HG03159 (cell line): ENCODE measurements at regions not wholly inside any gene's neighbourhood (a gene's known extent, or its start where the extent isn't known, plus 50 kb on each side); places are given as distances from the start of the nearest gene placed in this dataset.

Experiments used
- ATAC-seq: cut with Tn5 transposase; IDR thresholded peaks from one replicate; pipeline ENCODE4 v1.9.1; 2021; ENCODE audit warnings: mild to moderate bottlenecking, moderate library complexity; ENCODE audit not compliant: unreplicated experiment

DNA sequence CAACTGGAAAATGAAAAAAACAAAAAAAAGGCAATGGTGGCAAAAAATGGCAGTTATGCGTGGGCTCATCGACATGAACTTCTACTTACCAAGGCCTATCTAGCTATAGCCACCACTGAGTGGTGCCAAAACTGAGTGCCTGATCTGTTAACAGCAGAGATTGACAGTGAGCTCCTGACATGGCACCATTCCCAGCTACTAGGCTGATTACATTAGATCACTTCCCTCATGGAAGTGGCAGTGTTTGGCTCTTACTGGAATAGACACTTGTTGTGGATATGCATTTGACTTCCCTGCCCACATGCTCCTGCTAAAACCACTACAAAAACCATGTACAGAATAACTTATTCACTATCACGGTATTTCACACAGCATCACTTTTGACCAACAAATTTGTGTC, 216.1 kb upstream of the SGK1 start:
- ATAC-seq, result no peak

- ATAC-seq, result no peak
Measured at GRCh38 chr6:134532694-134533624, 215.0 kb upstream of the SGK1 start.

DNA sequence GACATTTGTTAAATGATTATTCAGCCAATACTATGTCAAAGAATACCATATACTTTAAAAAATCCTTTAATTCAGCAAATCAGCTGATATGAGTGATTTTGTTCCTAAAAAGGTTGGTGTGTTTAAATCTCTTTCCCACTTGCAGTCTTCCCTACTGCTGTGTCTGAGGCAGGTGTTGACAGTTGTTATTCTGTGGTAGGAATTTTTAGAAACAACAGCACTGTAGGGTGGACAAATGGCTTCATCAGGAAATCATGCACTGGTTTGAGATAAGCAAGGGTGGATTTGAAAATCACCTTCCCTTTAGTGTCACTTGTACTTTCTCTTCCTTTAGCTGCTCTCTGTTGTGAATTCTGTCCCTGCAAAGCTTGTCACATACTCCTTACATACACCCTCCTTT, 213.7 kb upstream of the SGK1 start:
- no peak for ATAC-seq

DNA sequence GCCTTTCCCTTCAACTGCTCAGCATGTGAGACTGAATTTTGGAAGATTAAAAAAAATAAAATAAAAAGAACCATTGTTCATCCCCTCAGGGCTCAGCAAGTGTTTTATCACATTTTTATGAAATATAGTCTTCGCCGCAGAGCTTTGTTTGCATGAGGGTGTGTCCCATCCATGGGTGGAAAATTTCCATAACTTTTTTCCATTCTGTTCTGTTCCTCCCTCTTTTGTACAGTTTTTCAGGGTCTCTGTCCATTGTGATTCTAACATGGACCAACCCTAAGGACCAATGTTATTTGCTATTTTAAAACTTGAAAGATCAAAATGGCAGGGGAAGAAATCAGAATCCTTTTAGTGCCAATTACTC, 213.3 kb upstream of the SGK1 start:
- ATAC-seq, result no peak

DNA sequence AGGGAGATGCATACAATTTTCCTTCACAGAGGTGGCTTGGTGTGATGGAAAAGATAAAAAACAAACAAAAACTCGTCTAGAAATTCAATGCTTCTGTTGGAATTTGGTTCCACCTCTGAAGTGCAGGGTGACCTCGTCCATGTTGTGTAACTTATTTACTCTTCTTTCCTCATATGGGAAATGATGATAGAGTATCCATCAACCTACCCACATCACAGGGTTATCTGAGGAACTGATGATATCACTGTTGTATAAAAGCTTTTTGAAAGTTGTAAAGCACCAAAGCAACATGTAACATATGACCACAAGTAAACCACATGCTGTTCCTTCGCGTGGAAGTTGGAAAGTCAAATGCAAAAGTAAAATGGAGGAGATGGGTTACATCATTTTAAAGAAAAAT, 212.0 kb upstream of the SGK1 start:
- ATAC-seq, result no peak

DNA sequence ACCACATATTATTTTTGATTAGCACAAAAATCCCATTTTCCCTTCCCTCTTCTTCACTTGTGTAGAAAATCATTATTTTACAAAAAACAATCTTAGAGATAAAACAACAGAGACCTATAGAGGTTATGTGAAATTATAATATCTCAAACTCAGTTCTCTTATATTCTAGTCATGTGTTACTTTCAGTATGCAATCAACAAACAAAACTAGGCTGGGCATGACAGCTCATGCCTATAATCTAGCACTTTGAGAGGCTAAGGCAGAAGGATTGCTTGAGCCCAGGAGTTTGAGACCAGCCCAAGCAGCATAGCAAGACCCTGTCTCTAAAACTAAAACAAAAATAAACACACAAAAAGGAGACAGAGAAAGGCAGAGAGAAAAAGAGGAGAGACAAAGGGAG, 211.4 kb upstream of the SGK1 start:
- no peak for ATAC-seq

- no peak for ATAC-seq
Measured at GRCh38 chr6:134527108-134527787, 209.3 kb upstream of the SGK1 start.

GRCh38 chr6:134525190-134525868, 207.4 kb upstream of the SGK1 start:
- no peak for ATAC-seq

DNA sequence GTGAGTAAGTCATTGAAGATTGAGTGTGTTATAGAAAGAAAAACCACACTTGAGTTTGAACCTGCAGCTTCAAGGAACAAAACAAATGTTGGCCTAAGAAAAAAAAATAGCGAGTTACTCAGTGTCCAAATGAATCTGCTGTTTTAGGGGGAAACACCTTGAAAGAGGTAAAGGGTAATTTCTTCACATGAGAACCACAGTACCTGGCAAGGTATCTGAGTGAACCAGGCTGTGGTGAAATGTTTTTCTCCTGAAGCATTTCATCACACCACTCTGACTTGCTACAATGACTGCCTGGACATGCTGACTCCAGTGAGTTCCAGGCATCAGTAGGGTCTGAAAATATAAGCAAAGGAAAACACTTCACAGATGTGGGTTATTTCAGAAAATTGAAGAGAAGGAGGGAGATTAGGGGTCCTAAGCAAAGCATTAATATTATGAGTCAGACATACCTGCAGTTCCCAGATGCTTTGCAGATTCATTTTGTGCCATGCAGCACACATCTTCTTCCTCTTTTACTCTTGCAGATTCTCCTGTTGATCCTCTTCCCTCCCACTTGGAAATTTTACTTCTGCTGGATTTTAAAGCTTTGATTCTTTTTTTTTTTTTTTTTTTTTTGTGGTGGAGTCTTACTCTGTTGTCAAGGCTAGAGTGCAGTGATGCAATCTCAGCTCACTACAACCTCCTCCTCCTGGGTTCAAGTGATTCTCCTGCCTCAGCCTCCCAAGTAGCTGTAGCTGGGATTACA, 206.2 kb upstream of the SGK1 start:
- no peak for ATAC-seq

GRCh38 chr6:134523051-134523450, 205.1 kb upstream of the SGK1 start:
- ATAC-seq, result no peak

GRCh38 chr6:134521116-134521501, 203.2 kb upstream of the SGK1 start:
- ATAC-seq, result no peak

GRCh38 chr6:134520181-134521115, 202.5 kb upstream of the SGK1 start:
- no peak for ATAC-seq

DNA sequence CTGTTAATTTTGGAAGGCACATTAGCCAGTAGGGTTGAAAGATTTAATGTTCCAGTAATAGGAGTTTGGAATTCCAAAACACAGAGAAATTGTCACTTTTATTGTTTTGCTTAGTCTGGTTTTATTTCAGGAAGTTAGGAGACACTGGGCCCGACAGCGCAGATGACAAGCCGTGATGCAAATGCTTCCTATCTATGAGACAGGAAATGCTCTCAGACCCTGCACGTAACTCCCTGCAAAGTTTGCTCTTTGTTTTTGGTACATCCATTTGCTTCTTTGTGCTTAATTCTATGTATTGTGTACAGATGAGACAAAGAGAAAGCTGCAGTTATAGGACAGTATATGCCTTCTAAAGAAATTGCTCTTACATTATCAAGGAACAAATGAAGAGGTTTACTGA, 201.6 kb upstream of the SGK1 start:
- ATAC-seq, result peak; percentile 64

GRCh38 chr6:134517868-134518267, 200.0 kb upstream of the SGK1 start:
- no peak for ATAC-seq

GRCh38 chr6:134517145-134517658, 199.3 kb upstream of the SGK1 start:
- no peak for ATAC-seq

DNA sequence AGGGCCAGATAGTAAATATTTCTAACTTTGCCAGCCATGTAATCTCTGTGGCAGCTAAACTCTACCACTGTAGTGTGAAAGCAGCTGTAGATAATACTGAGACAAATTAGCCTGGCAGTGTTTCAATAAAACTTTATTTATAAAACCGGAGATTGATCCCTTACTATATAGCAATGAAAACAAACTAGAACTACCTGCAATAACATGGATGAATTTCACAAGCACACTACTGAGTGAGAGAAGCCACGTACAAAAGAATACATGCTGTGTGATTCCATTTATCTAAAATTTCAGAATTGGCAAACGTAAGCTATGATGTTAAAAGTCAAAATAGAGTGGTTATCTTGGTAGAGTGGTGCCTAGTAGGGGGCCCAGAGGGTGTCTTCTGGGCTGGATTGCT, 198.7 kb upstream of the SGK1 start:
- ATAC-seq, result no peak

GRCh38 chr6:134515986-134516385, 198.1 kb upstream of the SGK1 start:
- no peak for ATAC-seq

DNA sequence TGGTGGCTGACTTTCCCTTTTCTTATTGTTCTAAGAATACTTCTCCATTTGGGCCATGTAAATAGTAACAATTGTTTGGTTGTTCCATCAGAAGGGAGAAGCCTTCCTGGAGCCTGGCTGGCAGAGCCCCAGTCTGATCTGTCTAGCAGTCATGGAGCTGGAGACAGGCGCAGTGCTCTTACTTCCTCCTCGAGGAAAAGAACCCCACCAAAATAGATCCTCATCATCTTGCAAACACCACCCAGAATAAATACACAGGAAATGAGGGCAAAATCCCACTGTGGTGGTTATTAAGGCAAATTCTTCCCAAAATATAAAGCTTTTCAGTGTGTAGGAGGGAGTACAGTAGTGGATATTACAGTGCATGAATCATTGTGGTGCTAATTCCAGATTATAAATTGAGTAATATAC, 195.1 kb upstream of the SGK1 start:
- no peak for ATAC-seq

GRCh38 chr6:134511984-134512683, 194.2 kb upstream of the SGK1 start:
- ATAC-seq, result no peak
